ENCODE measurements at regions not wholly inside any gene's neighbourhood (a gene's known extent, or its start where the extent isn't known, plus 50 kb on each side); places are given as distances from the start of the nearest gene placed in this dataset.

DNA sequence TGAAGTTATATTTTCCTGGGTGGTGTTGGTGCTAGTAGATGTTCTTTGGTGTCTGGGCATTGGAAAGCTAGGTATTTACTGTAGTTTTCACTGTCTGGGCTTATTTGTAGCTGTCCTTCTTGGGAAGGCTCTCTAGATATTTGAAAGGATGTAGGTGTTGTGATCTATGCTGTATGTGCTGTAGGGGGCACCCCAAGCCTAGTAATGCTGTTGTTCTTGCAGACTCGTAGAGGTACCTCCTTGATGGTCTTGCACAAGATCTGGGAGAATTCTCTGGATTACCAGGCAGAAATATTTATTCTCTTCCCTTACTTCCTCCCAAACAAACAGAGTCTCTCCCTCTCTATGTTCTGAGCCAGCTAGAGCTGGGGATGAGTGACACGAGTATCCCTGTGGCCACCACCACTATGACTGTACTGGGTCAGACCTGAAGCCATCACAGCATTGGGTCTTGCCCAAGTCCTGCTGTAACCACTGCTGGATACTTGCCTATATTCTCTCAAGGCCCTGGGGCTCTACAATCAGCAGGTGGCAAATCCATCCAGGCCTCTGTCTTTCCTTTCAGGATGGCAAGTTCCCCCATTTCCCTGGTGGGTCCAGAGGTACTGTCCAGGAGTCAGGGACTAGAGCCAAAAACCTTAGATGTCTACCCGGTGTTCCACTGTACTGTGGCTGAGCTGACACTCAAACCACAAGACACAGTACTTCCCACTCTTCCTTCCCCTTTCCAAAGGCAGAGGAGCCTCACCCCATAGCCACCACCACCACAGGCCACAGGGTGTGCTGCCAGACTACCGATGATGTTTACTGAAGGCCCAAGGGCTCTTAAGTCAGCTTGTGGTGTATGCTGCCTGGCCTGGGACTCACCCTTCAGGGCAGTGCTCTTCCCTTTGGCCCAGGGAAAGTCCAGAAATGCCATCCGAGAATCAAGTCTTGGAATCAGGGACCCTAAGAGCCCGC is 195.2 kb upstream of the DPPA4 start:
- DNase-seq (ENCODE audit: low read depth) = peak; percentile 87

DNA sequence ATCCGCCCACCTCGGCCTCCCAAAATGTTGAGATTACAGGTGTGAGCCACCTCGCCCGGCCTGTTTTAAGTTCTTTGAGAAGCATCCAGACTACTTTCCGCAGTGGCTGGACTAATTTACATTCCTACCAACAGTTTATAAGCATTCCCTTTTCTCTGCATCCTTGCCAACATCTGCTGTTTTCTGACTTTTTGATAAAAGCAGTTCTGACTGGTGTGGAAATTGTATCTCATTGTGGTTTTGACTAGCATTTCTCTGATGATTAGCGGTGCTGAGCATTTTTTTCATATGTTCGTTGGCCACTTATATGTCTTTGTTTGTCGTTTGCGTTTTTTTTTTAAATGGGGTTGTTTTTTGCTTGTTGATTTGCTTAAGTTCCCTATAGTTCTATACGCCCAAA is 208.4 kb upstream of the DPPA4 start:
- H3K4me3 ChIP-seq (ENCODE audit: low read length) = no peak overlapping the region
- no peak for TF ChIP-seq CTCF (IDR thresholded peaks at IDR 0.05; ENCODE audit: insufficient read depth, low read depth, low read length, missing control alignments)
- no peak for DNase-seq (ENCODE audit: low read depth)

More for the DNA sequence above, 195.2 kb upstream of the DPPA4 start:
- peak; percentile 58 for TF ChIP-seq CTCF (IDR thresholded peaks at IDR 0.05; ENCODE audit: insufficient read depth, low read depth, low read length, missing control alignments)
- H3K4me3 ChIP-seq (ENCODE audit: low read length) = no peak overlapping the region

DNA sequence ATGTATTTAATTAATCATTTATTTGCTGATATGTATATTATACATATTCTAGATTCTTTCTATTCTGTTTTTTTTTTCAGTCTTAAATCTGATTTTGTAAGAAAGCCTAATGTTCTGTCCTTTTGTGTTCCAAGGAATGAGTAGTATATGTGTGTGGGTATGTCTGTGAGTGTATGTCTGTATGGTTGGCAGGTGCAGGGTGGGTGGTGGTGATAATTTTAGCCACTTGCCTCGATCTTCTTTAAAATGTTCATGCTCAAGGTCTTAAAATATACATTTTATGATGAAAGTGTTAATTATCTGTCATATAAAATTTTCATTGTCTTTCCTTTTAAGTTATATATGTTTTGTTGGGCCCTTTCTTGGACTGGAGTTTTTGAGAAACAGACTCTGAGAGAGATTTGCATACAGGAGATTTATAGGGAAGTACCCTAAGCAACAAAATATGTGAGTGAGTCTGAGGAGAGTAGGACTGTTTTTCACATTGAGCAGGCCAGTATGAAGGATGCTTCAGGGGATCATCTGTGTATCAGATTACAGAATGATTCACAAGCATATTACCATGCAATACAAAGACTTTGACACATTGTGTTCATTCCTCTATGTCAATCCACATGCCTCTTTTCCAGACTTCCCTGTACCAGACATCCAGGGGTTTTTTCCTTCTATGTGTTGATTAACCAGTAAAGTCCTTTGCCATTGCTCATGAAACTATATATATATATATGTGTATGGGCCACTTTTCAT is 211.0 kb upstream of the DPPA4 start:
- TF ChIP-seq CTCF (IDR thresholded peaks at IDR 0.05; ENCODE audit: insufficient read depth, low read depth, low read length, missing control alignments) = no peak
- peak; percentile 70 for DNase-seq (ENCODE audit: low read depth)

DNA sequence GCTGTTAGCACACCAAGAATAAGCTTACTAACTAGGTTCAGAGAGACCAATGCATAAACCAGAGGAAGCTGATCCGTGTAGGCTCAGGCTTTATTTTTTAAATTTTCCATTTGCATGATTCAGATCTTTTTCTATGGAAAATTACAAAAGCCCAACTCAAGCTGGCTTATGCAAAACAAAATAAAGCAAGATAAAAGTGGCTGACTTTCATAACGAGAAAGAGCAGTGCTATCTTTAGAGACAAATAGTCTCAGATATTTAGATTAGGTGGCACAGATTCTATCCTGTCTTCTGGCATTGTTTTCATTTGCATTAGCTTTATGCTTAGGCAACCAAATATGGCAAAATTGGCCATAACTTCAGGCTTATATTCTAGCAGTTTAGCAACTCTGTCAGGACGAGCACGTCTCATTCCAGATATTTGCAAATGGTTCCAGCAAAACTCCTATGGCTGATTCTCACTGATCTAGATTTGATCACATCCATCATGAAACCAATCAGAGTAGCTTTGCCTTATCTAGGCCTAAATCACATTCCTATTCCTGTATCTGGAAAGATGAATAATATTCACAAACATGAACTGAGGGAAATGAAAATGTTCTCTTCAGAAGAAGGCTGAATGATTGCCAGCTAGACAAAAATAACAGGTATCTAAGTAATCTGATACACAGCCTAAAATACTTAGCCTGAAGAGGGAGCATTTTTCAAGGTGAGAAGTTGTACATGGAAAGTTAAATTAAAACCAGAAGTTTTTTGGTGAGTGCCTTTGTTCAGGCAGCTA is 216.4 kb upstream of the DPPA4 start:
- no peak overlapping the region for H3K4me3 ChIP-seq (ENCODE audit: low read length)
- DNase-seq (ENCODE audit: low read depth) = peak; percentile 11
- peak; percentile 29 for TF ChIP-seq CTCF (IDR thresholded peaks at IDR 0.05; ENCODE audit: insufficient read depth, low read depth, low read length, missing control alignments)

More for the DNA sequence above, 211.0 kb upstream of the DPPA4 start:
- H3K4me3 ChIP-seq (ENCODE audit: low read length) = no peak overlapping the region

- no peak for DNase-seq (ENCODE audit: low read depth)
- H3K4me3 ChIP-seq (ENCODE audit: low read length) = no peak overlapping the region
- no peak for TF ChIP-seq CTCF (IDR thresholded peaks at IDR 0.05; ENCODE audit: insufficient read depth, low read depth, low read length, missing control alignments)
Observed at GRCh38 chr3:109559389-109559788, 222.0 kb upstream of the DPPA4 start.

GRCh38 chr3:109563149-109563548 is 225.8 kb upstream of the DPPA4 start:
- TF ChIP-seq CTCF (IDR thresholded peaks at IDR 0.05; ENCODE audit: insufficient read depth, low read depth, low read length, missing control alignments) = no peak
- no peak for DNase-seq (ENCODE audit: low read depth)
- H3K4me3 ChIP-seq (ENCODE audit: low read length) = no peak overlapping the region

Data from epithelial cell of esophagus (primary cell).